D721Med (cell line): ENCODE measurements at regions not wholly inside any gene's neighbourhood (a gene's known extent, or its start where the extent isn't known, plus 50 kb on each side); places are given as distances from the start of the nearest gene placed in this dataset.

Experiments used
- DNase-seq: peaks from one replicate; pipeline ENCODE4 v3.0.0; 2011; ENCODE audit warnings: low spot score; ENCODE audit not compliant: insufficient read length
- FAIRE-seq: peaks from 2 replicates; lab custom pipeline; 2011; peaks lifted over from hg19 to GRCh38; lab: Jason Lieb, UNC
- CTCF ChIP-seq: IDR thresholded peaks from 2 replicates; pipeline ENCODE4 v1.5.1; 2012; ENCODE audit warnings: mild to moderate bottlenecking, control low read depth; ENCODE audit not compliant: insufficient read depth; ENCODE audit errors: missing control alignments

- DNase-seq (no peak), FAIRE-seq (no peak)
- TF ChIP-seq CTCF: no peak
Observed at GRCh38 chr10:62527019-62527827, 153.1 kb downstream of the ZNF365 start.

GRCh38 chr10:62528441-62528840 lies 154.3 kb downstream of the ZNF365 start:
- no peak for TF ChIP-seq CTCF
- FAIRE-seq (no peak), DNase-seq (no peak)

GRCh38 chr10:62529396-62529795 lies 155.2 kb downstream of the ZNF365 start:
- no peak for TF ChIP-seq CTCF
- DNase-seq (no peak), FAIRE-seq (no peak)

- FAIRE-seq (no peak), DNase-seq (no peak)
- no peak for TF ChIP-seq CTCF
Observed at GRCh38 chr10:62534031-62534430, 159.9 kb downstream of the ZNF365 start.

- no peak for DNase-seq
- no peak for FAIRE-seq
- TF ChIP-seq CTCF: no peak
Observed at GRCh38 chr10:62538606-62539005, 164.4 kb downstream of the ZNF365 start.

- DNase-seq (no peak), FAIRE-seq (no peak)
- TF ChIP-seq CTCF: no peak
Observed at GRCh38 chr10:62540389-62540788, 166.2 kb downstream of the ZNF365 start.

GRCh38 chr10:62541811-62542210 lies 167.6 kb downstream of the ZNF365 start:
- DNase-seq (no peak), FAIRE-seq (no peak)
- no peak for TF ChIP-seq CTCF
